GM12878 (cell line): ENCODE measurements at regions not wholly inside any gene's neighbourhood (a gene's known extent, or its start where the extent isn't known, plus 50 kb on each side); places are given as distances from the start of the nearest gene placed in this dataset.

Experiments
- ATAC-seq: fragments of 200-7000 bp; cut with Tn5 transposase; 3 replicates; pipeline ENCODE4 v1.9.1; 2020; ENCODE audit warnings: mild to moderate bottlenecking, moderate library complexity
- BruUV-seq: library from RNA; stranded (reverse); fragments of 400-500 nt; replicated peaks from 2 replicates; lab custom pipeline; 2021; lab: Mats Ljungman, UMichigan
- CTCF ChIA-PET: fragments of 300-600 bp; sonication (Branson Sonifier 250); formaldehyde crosslinking; extraction: SDS; loops from one replicate; lab custom pipeline; 2021; ENCODE audit warnings: inconsistent platforms; lab: Yijun Ruan, JAX
- POLR2A ChIA-PET: fragments of 350-600 bp; formaldehyde crosslinking; extraction: SDS; loops from one replicate; lab custom pipeline; 2021; ENCODE audit warnings: inconsistent platforms; lab: Charles Lee
- RAD21 ChIA-PET: fragments of 300-600 bp; sonication (Branson Sonifier 250); formaldehyde crosslinking; loops from one replicate; lab custom pipeline; 2023; ENCODE audit warnings: antibody characterized with exemption; ENCODE audit not compliant: unreplicated experiment; lab: Charles Lee
- SMC1A ChIA-PET: fragments of 300-600 bp; sonication (Branson Sonifier 250); formaldehyde crosslinking; loops from one replicate; lab custom pipeline; 2023; ENCODE audit not compliant: unreplicated experiment, uncharacterized antibody; lab: Charles Lee
- DNase-seq: peaks from one replicate; pipeline ENCODE4 v3.0.0-alpha.2; 2011; ENCODE audit warnings: low read depth, low spot score
- FAIRE-seq: peaks from 3 replicates; lab custom pipeline; 2011; peaks lifted over from hg19 to GRCh38; lab: Jason Lieb, UNC
- H2AFZ ChIP-seq: 2 replicates; pipeline ENCODE4 v1.6.0; 2011; ENCODE audit warnings: low read depth, low read length, control low read depth; ENCODE audit not compliant: control insufficient read depth
- H3K27ac ChIP-seq: 2 replicates; pipeline ENCODE4 v1.5.1; 2011; ENCODE audit warnings: control low read depth; ENCODE audit not compliant: control insufficient read depth, insufficient read depth
- H3K27me3 ChIP-seq, 2 experiments: replicated peaks in 1 of 2; 2 replicates each; pipeline versions ENCODE4 v1.6.0 to v1.6.1; 2011; ENCODE audit warnings: low read length in 1 of 2; ENCODE audit not compliant: control insufficient read depth in 2 of 2, insufficient read depth in 2 of 2
- H3K36me3 ChIP-seq, 2 experiments: 2 replicates each; pipeline ENCODE4 v1.5.1; 2011; ENCODE audit warnings: low read length in 1 of 2; ENCODE audit not compliant: control insufficient read depth in 2 of 2, insufficient read depth in 2 of 2
- H3K4me1 ChIP-seq: 2 replicates; pipeline ENCODE4 v1.6.1; 2011; ENCODE audit warnings: mild to moderate bottlenecking, low read length, moderate library complexity, mixed read lengths; ENCODE audit not compliant: control insufficient read depth, insufficient read depth
- H3K4me2 ChIP-seq: 2 replicates; pipeline ENCODE4 v1.6.0; 2011; ENCODE audit warnings: control low read depth; ENCODE audit not compliant: control insufficient read depth, insufficient read depth
- H3K4me3 ChIP-seq: fragments of 200-600 bp; sonication (generic); 2 replicates; pipeline ENCODE4 v1.5.1; 2016
- H3K79me2 ChIP-seq: 2 replicates; pipeline ENCODE4 v1.6.0; 2011; ENCODE audit warnings: low read length; ENCODE audit not compliant: control insufficient read depth, insufficient read depth
- H3K9ac ChIP-seq: 2 replicates; pipeline ENCODE4 v1.8.0; 2011; ENCODE audit warnings: low read length, control low read depth, mixed read lengths; ENCODE audit not compliant: control insufficient read depth, insufficient read depth
- H3K9me3 ChIP-seq: replicated peaks from 3 replicates; pipeline ENCODE4 v1.5.1; 2011; ENCODE audit warnings: mild to moderate bottlenecking, low read length; ENCODE audit not compliant: control insufficient read depth, insufficient read depth
- H4K20me1 ChIP-seq: 2 replicates; pipeline ENCODE4 v1.6.0; 2011; ENCODE audit not compliant: control insufficient read depth, insufficient read depth
- BHLHE40 ChIP-seq, 2 experiments: fragments of 450-650 bp in 1 of 2; IDR thresholded peaks; 2 replicates each; pipeline ENCODE4 v1.6.1; 2011 to 2017; ENCODE audit warnings: low read depth in 2 of 2, borderline replicate concordance in 1 of 2, improper control_type of control experiment in 1 of 2, low read length in 1 of 2, mild to moderate bottlenecking in 1 of 2
- FOXM1 ChIP-seq: IDR thresholded peaks from 2 replicates; pipeline ENCODE4 v1.6.1; 2012; ENCODE audit warnings: low read depth, mild to moderate bottlenecking, inconsistent platforms, low read length, moderate library complexity
- GATAD2B ChIP-seq: fragments of 450-650 bp; conservative IDR thresholded peaks from 2 replicates; pipeline ENCODE4 v1.6.1; 2017; ENCODE audit warnings: low read depth, mild to moderate bottlenecking, moderate library complexity
- HDAC6 ChIP-seq: fragments of 200-600 bp; sonication (generic); IDR thresholded peaks from one replicate; pipeline ENCODE4 v1.8.0; 2017; ENCODE audit warnings: antibody characterized with exemption; ENCODE audit not compliant: unreplicated experiment
- KAT2A ChIP-seq: conservative IDR thresholded peaks from 2 replicates; pipeline ENCODE4 v1.6.1; 2011; ENCODE audit warnings: low read depth, low read length; ENCODE audit not compliant: control insufficient read depth
- MEF2A ChIP-seq: IDR thresholded peaks from 2 replicates; pipeline ENCODE4 v1.6.1; 2011; ENCODE audit warnings: low read depth, mild to moderate bottlenecking, low read length, moderate library complexity; ENCODE audit not compliant: insufficient read depth
- MTA3 ChIP-seq: IDR thresholded peaks from 2 replicates; pipeline ENCODE4 v1.6.1; 2012; ENCODE audit warnings: low read length, inconsistent platforms, borderline replicate concordance
- NBN ChIP-seq: fragments of 450-650 bp; IDR thresholded peaks from 2 replicates; pipeline ENCODE4 v1.6.1; 2016
- NFXL1 ChIP-seq: fragments of 450-650 bp; IDR thresholded peaks from 2 replicates; pipeline ENCODE4 v1.6.1; 2017; ENCODE audit warnings: antibody characterized with exemption, mild to moderate bottlenecking, borderline replicate concordance
- NR2C2 ChIP-seq: IDR thresholded peaks from 2 replicates; pipeline ENCODE4 v1.6.1; 2011; ENCODE audit warnings: borderline replicate concordance, low read depth; ENCODE audit not compliant: control insufficient read depth, insufficient read length
- PAX5 ChIP-seq: IDR thresholded peaks from 2 replicates; pipeline ENCODE4 v1.6.1; 2011; ENCODE audit warnings: low read depth, low read length, borderline replicate concordance
- PKNOX1 ChIP-seq: fragments of 450-650 bp; IDR thresholded peaks from 2 replicates; pipeline ENCODE4 v1.6.1; 2016; ENCODE audit warnings: mild to moderate bottlenecking
- POLR2AphosphoS2 ChIP-seq: IDR thresholded peaks from 2 replicates; pipeline ENCODE4 v1.6.1; 2011; ENCODE audit warnings: low read depth, mild to moderate bottlenecking, low read length, improper control_type of control experiment, moderate library complexity
- RELA ChIP-seq: fragments of 450-650 bp; IDR thresholded peaks from 2 replicates; pipeline ENCODE4 v1.8.0; 2014; ENCODE audit warnings: borderline replicate concordance; ENCODE audit not compliant: partially characterized antibody
- SPI1 ChIP-seq: IDR thresholded peaks from 2 replicates; pipeline ENCODE4 v1.6.1; 2011; ENCODE audit warnings: low read depth, mild to moderate bottlenecking, low read length, moderate library complexity, borderline replicate concordance; ENCODE audit not compliant: insufficient read depth
- SUPT20H ChIP-seq: IDR thresholded peaks from 2 replicates; pipeline ENCODE4 v1.6.1; 2011; ENCODE audit warnings: low read depth, mild to moderate bottlenecking, low read length, moderate library complexity, borderline replicate concordance; ENCODE audit not compliant: control insufficient read depth
- TCF3 ChIP-seq: IDR thresholded peaks from 2 replicates; pipeline ENCODE4 v1.6.1; 2012; ENCODE audit warnings: low read depth, mild to moderate bottlenecking, low read length, borderline replicate concordance; ENCODE audit not compliant: insufficient read depth
- TCF7 ChIP-seq: IDR thresholded peaks from 2 replicates; pipeline ENCODE4 v1.6.1; 2014; ENCODE audit warnings: antibody characterized with exemption, borderline replicate concordance
- ZNF622 ChIP-seq: fragments of 450-650 bp; IDR thresholded peaks from 2 replicates; pipeline ENCODE4 v1.6.1; 2017; ENCODE audit warnings: mild to moderate bottlenecking, inconsistent platforms
- WGBS: methylation state at CpG from one replicate; pipeline ENCODE4 v1.1.6; 2016; ENCODE audit warnings: low lambda C conversion rate; ENCODE audit not compliant: insufficient replicate concordance, insufficient coverage; ENCODE audit errors: missing lambda C conversion rate; 5-methylcytosine and 5-hydroxymethylcytosine counted together
- in situ Hi-C: fragments of 300-500 bp; cut with MboI; formaldehyde crosslinking; loops from 9 replicates; pipeline ENCODE4 v1.14.3; 2018; ENCODE audit warnings: mixed read lengths
- intact Hi-C: fragments of 100-400 bp; cut with micrococcal nuclease; formaldehyde crosslinking; loops from one replicate; pipeline ENCODE4 v1.14.2; 2022; ENCODE audit not compliant: unreplicated experiment

GRCh38 chr5:99675974-99676373 is 747.2 kb upstream of the CHD1 start:
- Histone ChIP-seq H4K20me1 (no peaks in the 10 kb centered on the region), H2AFZ (no peak overlapping the region), H3K4me3 (no peak overlapping the region), H3K27me3 (no peaks in the 10 kb centered on the region), H3K27ac (no peak overlapping the region), H3K4me1 (no peaks in the 10 kb centered on the region), H3K9me3 (no peaks in the 10 kb centered on the region), H3K9ac (no peak overlapping the region), H3K36me3 (no peaks in the 10 kb centered on the region), H3K4me2 (no peak overlapping the region), H3K79me2 (no peaks in the 10 kb centered on the region)
- TF ChIP-seq BHLHE40 (IDR thresholded peaks at IDR 0.05; ENCODE audit: borderline replicate concordance in 1 of 2, low read depth in 2 of 2, low read length in 1 of 2) (no peak), PAX5 (no peak), KAT2A (no peak), SPI1 (no peak), TCF7 (no peak), NR2C2 (no peak), RELA (no peak), POLR2AphosphoS2 (no peak), GATAD2B (no peak), NBN (no peak), MTA3 (no peak), MEF2A (no peak), PKNOX1 (no peak), SUPT20H (no peak), HDAC6 (no peak), TCF3 (no peak), NFXL1 (no peak), ZNF622 (no peak), FOXM1 (no peak)
- ChIA-PET SMC1A (no interaction called here), POLR2A (no interaction called here), RAD21 (no interaction called here), CTCF (no interaction called here)
- no TSS peak for BruUV-seq
- FAIRE-seq (no peak), ATAC-seq (no peak), DNase-seq (no peak)
- in situ Hi-C loops: no loop called here
- 3% methylated on average over 6 of the region's 6 CpGs for WGBS
- intact Hi-C loops: no loop called here
